H4 (cell line): ENCODE measurements at regions not wholly inside any gene's neighbourhood (a gene's known extent, or its start where the extent isn't known, plus 50 kb on each side); places are given as distances from the start of the nearest gene placed in this dataset.

Experiments
- DNase-seq: peaks from one replicate; pipeline ENCODE4 v3.0.0-alpha.2; 2015; ENCODE audit warnings: low spot score

GRCh38 chr5:6169660-6170059 lies 208.7 kb downstream of the MED10 start:
- no peak for DNase-seq

- no peak for DNase-seq
Observed at GRCh38 chr5:6166698-6167394, 211.5 kb downstream of the MED10 start.

- no peak for DNase-seq
Observed at GRCh38 chr5:6163913-6164312, 214.4 kb downstream of the MED10 start.

DNA sequence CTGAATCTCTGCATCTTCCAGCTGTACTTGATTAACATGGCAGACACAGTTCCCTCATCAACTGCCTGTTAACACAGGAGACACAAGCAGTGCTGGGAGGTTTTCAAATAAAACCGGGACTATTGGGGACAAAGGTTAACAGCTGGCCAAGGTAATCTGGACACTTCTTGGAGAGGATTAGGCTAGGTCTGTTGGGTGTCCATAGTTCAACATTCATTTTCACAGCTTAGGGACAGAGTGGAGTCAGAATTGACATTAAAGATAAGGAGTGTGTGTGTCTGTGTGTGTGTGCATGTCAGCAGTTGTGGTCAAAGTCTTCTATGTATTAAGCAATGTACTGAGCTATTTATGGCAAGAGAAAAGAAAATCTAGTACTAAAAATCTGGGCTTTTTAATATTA lies 216.2 kb downstream of the MED10 start:
- DNase-seq, result no peak

DNA sequence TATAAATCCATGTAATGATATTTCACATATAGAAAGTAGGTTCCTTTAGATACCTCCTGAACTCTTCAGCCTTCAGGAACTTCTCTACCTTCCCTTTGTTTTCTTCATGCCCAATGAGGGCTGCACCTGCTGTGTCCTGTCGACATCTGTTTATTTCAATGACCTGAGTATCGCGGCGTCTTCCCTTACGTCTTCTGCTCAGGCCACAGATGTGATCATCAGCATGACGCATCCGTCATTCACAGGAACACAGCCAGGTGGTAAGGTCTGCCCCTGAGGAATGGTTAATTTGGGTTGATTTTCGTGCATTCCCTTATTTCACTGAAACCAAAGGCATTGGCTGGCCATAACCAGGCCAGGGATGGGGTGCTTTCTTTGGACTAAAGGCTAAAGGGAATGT lies 217.1 kb downstream of the MED10 start:
- DNase-seq, result no peak

DNA sequence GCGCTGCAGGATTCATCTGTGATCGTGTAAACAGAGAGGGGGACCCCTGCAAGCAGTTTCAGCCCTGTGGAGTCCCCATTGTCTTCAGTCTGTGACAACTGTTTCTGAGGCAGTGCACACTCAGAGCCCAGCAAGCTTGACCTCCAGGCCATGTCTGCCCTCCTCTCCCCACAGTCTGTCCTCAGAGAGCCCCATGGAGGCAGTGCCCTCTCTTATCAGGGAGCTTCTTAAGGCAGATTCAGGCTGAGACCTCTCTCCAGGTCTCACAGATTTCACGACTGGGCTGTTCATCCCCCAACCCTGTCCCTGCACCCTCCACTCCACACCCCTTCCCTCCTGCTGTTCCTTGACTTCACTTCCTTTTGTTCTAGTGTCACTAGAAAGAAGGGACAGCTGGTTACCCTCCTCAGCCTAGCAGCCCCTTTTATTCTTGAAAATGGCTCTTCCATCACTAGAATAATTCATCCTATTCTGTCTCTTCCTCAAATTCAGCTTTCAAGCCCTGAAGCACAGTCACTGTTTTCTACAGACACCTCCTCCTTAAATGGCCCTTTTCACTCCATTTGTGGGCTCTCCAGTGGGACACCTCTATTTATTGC lies 218.4 kb downstream of the MED10 start:
- DNase-seq, result no peak

DNA sequence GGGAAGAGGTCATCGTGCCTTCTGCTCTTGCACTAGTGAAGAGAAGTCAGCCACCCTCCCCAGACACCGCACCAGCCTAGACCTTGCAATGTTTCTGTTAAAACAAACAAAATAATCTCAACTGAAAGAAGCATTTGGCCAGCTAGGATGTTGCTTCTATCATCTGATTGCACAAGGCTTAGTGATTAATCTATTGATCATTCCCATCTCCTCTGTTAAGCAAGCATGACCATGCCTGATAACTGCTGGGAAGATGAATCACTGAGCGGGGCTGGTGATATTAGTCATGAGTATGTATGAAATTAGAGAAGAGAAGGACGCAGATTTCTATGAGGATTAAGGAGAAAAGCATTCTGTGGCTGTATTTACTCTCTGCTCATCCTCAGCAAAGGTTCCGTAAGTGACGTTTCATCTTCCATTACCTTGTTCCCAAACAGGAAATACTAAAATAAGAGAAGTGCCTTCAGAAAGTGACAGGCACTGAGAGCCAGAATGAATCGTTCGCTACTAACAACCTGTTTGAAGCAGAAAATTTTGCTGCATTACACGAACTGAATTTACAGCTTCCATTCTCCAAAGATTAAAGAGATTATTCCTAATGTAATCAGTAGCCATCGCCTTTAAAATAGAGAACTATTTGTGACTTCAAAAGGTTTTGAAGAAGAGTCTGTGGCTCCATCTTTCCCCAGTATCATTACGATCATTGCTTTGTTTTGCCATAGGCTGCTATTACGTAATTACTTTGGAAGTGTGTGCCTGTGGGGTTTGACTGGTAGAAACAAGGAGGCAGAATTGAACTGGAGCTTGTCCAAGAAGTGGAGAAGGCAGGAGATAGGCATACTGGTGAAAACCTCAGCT lies 219.1 kb downstream of the MED10 start:
- no peak for DNase-seq

DNA sequence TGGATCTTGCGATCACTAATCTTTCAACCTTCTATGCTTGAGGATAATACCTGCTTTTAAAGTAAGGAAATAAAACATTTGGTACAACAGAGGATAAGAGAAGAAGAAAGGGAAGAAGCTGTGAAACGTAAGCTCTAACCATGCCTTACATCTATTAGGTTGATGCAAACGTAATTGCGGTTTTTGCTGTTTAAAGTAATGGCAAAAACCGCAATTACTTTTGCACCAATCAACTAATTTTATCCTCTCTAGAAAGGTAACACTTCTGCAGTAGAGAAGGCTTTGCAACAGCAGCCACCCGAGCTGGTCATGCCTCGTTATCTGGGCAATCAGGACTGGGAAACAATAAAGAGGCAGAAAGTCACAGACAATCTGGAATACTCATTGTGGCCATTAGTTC lies 224.1 kb downstream of the MED10 start:
- no peak for DNase-seq

DNA sequence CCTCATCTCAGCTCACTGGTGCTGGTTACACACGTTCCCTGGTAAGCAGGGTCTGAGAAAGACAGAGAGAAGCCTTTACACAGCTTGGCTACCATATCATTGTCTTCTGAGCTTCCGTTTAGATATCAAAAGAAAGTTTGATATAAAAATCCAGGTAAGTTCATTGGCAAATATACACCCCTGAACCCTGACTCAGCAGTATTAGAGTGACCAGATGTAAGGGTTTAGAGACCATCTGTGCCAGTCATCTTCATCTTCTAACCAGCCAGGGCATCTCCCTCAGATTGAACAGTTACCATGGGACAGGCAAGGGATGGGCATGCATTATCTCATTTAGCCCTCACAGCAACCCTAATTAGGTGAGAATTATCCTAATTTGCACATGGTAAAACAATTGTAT lies 232.1 kb downstream of the MED10 start:
- no peak for DNase-seq

DNA sequence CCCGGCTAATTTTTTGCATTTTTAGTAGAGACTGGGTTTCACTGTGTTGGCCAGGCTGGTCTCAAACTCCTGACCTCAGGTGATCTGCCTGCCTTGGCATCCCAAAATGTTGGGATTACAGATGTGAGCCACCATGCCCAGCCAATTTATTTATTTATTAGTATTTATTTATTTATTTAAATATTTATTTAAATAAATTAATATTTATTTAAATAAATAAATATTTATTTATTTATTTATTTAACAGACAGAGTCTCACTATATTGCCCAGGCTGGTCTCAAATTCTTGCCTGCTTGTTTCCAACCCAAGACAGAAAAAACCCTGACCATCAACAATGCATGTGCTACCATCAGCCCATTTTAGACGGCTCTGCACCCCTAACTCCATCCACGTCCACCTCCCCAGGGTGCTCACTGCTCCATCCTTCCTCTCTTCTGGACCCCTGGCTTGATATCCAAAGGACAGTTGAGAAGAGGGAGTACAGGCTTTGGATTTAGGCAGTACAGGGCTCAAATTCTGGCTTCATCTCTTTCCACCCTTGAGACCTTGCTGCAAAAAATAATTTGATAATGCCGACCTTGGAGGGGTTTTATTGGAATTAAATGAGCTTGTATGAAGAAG lies 232.6 kb downstream of the MED10 start:
- DNase-seq, result no peak

GRCh38 chr5:6143523-6143922 lies 234.8 kb downstream of the MED10 start:
- no peak for DNase-seq

GRCh38 chr5:6142353-6142752 lies 236.0 kb downstream of the MED10 start:
- DNase-seq, result no peak

GRCh38 chr5:6140219-6140618 lies 238.1 kb downstream of the MED10 start:
- no peak for DNase-seq

GRCh38 chr5:6135977-6136376 lies 242.4 kb downstream of the MED10 start:
- DNase-seq, result no peak

GRCh38 chr5:6134281-6134680 lies 244.1 kb downstream of the MED10 start:
- no peak for DNase-seq

GRCh38 chr5:6125781-6126180 lies 252.6 kb downstream of the MED10 start:
- no peak for DNase-seq

DNA sequence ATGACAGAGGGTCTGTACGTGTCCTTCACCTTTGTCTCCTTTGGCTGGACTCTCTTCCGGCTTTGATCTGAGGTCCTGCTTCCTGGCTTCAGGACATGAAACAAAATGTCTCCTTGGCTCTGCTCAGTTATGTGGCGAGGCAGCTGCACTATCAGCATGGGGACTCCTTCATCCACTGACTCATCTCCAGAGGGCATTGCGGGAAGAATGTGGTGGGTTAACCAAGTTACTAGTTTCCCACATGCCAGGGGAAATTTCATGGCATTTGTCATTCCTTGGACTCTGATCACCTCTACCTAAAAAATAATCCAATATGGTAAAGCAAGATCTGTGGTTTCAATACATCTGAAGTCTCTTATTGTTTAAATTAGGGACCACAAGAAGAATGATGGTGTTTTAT lies 259.7 kb downstream of the MED10 start:
- DNase-seq, result no peak

- no peak for DNase-seq
Observed at GRCh38 chr5:6117212-6117611, 261.1 kb downstream of the MED10 start.

GRCh38 chr5:6115852-6116251 lies 262.5 kb downstream of the MED10 start:
- DNase-seq, result no peak

DNA sequence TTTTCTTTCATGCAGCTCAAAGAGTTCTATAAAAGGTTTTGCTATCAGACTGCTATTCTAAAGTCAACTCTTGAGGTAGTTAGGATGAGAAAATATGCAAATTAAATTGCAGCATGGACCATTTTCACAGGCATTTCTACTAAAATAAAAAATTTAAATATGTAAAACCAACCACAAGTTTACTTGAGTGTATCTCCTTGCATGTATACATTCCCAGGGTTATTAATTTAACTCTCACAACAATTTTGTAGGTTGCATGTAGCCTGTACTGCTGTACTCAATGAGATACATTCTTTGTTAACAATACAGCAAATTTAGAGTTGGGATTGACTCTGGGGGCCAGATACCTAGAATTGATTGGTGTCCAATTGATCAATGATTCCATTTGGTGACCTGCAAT lies 265.8 kb downstream of the MED10 start:
- no peak for DNase-seq

DNA sequence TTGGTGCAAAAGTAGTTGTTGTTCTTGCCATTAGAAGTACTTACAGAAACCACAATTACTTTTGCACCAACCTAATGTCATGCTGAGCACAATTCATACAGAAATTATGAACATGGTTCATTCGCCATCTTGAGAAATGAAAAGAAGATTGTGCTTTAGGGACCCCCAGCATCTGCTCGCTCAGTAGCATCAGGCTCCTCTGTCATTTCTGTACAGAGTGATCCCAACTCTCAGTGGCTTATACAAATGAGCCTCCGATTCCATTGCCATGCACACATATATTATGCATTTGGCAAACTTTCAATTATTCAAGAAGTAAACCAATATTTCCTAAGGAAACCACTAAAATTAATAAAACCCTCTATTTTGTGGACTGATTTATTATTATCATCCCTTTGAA lies 266.2 kb downstream of the MED10 start:
- no peak for DNase-seq

DNA sequence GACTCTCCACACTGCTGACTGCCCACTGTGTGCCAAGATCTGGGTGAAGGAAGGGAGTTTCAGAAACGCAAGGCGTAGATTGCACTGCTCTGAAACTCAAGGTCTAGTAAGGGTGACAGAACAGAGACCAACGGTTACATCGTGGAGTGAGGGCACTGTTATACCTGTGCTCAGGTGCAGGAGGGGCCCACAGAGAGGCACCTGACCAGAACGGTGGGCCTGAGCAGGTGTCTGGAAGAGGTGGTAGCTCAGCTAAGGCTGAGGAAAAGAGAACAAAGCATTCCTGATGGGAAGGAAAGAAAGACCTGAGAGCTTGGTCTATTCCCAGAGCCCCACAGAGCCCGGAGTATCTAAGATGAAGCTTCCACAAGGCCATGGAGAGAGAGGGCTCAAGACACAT lies 267.2 kb downstream of the MED10 start:
- DNase-seq, result no peak
